ENCODE measurements at regions not wholly inside any gene's neighbourhood (a gene's known extent, or its start where the extent isn't known, plus 50 kb on each side); places are given as distances from the start of the nearest gene placed in this dataset.

DNA sequence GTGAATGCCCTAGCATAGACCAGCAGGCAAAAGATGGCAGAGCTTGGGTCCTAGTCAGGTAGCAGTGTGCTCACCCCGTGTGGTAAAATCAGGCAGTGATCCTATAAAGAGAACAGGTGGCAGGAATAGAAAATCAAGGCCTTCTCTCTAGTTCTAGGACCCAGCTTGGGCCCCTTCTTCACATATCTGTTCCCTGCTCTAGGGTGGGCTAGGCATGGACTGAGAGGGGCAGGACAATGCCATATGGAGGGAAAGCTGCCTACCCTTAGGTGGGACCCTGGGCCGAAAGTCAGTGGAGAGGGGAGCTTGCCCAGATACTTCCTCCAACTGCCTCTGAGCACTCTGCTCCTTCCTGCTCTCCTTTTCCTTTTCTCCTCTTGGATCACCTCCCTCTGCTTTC is 117.4 kb upstream of the NALF2 start:
- Histone ChIP-seq H3K9ac (ENCODE audit: low read length) (no peak overlapping the region), H2AFZ (ENCODE audit: low read depth, low read length) (no peak overlapping the region), H3K4me3 (ENCODE audit: low read length) (no peak overlapping the region), H3K9me2 (ENCODE audit: insufficient read depth, low read length) (no peaks in the 10 kb centered on the region), H3F3A (ENCODE audit: insufficient read depth, low read length, poor library complexity, severe bottlenecking) (no peaks in the 10 kb centered on the region), H3K27me3 (ENCODE audit: insufficient read depth, low read depth, low read length) (no peaks in the 10 kb centered on the region), H3K27ac (ENCODE audit: low read length) (no peak overlapping the region), H3K9me3 (ENCODE audit: low read length) (no peaks in the 10 kb centered on the region), H3K36me3 (ENCODE audit: insufficient read depth, low read length) (no peaks in the 10 kb centered on the region), H3K79me2 (replicated peaks; ENCODE audit: insufficient read depth, low read length) (no peaks in the 10 kb centered on the region), H3K4me2 (ENCODE audit: low read length) (no peak overlapping the region), H4K20me1 (ENCODE audit: insufficient read depth) (no peaks in the 10 kb centered on the region)
- no peak for TF ChIP-seq SMC3 (conservative IDR thresholded peaks at IDR 0.05; ENCODE audit: poor library complexity)
- no peak for TF ChIP-seq EZH2 (IDR thresholded peaks at IDR 0.05; ENCODE audit: borderline replicate concordance, insufficient read depth, low read length, poor library complexity, severe bottlenecking)
- no peak for TF ChIP-seq RAD21 (conservative IDR thresholded peaks at IDR 0.05)
- TF ChIP-seq EP300 (conservative IDR thresholded peaks at IDR 0.05; ENCODE audit: poor library complexity, severe bottlenecking), result no peak
- TF ChIP-seq TAF1 (IDR thresholded peaks at IDR 0.05; ENCODE audit: low read depth), result no peak
- no peak for TF ChIP-seq POLR2AphosphoS5 (IDR thresholded peaks at IDR 0.05)
- TF ChIP-seq, protein P1, sequence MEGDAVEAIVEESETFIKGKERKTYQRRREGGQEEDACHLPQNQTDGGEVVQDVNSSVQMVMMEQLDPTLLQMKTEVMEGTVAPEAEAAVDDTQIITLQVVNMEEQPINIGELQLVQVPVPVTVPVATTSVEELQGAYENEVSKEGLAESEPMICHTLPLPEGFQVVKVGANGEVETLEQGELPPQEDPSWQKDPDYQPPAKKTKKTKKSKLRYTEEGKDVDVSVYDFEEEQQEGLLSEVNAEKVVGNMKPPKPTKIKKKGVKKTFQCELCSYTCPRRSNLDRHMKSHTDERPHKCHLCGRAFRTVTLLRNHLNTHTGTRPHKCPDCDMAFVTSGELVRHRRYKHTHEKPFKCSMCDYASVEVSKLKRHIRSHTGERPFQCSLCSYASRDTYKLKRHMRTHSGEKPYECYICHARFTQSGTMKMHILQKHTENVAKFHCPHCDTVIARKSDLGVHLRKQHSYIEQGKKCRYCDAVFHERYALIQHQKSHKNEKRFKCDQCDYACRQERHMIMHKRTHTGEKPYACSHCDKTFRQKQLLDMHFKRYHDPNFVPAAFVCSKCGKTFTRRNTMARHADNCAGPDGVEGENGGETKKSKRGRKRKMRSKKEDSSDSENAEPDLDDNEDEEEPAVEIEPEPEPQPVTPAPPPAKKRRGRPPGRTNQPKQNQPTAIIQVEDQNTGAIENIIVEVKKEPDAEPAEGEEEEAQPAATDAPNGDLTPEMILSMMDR (IDR thresholded peaks at IDR 0.05; ENCODE audit: poor library complexity, severe bottlenecking), result no peak
- TF ChIP-seq MXI1 (conservative IDR thresholded peaks at IDR 0.05; ENCODE audit: poor library complexity, severe bottlenecking), result no peak
- TF ChIP-seq, protein P2, sequence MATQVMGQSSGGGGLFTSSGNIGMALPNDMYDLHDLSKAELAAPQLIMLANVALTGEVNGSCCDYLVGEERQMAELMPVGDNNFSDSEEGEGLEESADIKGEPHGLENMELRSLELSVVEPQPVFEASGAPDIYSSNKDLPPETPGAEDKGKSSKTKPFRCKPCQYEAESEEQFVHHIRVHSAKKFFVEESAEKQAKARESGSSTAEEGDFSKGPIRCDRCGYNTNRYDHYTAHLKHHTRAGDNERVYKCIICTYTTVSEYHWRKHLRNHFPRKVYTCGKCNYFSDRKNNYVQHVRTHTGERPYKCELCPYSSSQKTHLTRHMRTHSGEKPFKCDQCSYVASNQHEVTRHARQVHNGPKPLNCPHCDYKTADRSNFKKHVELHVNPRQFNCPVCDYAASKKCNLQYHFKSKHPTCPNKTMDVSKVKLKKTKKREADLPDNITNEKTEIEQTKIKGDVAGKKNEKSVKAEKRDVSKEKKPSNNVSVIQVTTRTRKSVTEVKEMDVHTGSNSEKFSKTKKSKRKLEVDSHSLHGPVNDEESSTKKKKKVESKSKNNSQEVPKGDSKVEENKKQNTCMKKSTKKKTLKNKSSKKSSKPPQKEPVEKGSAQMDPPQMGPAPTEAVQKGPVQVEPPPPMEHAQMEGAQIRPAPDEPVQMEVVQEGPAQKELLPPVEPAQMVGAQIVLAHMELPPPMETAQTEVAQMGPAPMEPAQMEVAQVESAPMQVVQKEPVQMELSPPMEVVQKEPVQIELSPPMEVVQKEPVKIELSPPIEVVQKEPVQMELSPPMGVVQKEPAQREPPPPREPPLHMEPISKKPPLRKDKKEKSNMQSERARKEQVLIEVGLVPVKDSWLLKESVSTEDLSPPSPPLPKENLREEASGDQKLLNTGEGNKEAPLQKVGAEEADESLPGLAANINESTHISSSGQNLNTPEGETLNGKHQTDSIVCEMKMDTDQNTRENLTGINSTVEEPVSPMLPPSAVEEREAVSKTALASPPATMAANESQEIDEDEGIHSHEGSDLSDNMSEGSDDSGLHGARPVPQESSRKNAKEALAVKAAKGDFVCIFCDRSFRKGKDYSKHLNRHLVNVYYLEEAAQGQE (IDR thresholded peaks at IDR 0.05; ENCODE audit: borderline replicate concordance), result no peak

DNA sequence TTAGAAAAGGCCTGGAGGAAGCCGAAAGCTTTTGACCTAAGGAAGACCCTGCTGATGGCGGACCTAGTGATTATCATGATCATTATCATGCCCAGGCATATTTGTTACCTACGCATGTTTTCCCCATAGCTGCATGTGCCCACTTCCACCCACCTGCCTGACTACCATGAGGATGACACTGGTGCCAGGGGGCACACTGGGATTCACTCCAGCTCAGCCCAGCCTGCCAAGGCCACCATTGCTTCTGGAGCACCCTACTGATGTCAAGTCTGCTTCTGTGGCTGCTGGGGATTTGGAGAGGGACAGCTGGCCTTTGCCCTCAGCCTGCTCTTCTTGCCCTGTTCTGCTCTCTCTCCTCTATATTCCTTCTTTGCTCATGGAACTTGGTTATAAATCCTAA is 124.7 kb upstream of the NALF2 start:
- TF ChIP-seq TAF1 (IDR thresholded peaks at IDR 0.05; ENCODE audit: low read depth) (no peak), MXI1 (conservative IDR thresholded peaks at IDR 0.05; ENCODE audit: poor library complexity, severe bottlenecking) (no peak), SMC3 (conservative IDR thresholded peaks at IDR 0.05; ENCODE audit: poor library complexity) (no peak), POLR2AphosphoS5 (IDR thresholded peaks at IDR 0.05) (no peak), EP300 (conservative IDR thresholded peaks at IDR 0.05; ENCODE audit: poor library complexity, severe bottlenecking) (no peak), EZH2 (IDR thresholded peaks at IDR 0.05; ENCODE audit: borderline replicate concordance, insufficient read depth, low read length, poor library complexity, severe bottlenecking) (no peak), RAD21 (conservative IDR thresholded peaks at IDR 0.05) (no peak)
- TF ChIP-seq, protein P1 (IDR thresholded peaks at IDR 0.05; ENCODE audit: poor library complexity, severe bottlenecking), result no peak
- TF ChIP-seq, protein P2 (IDR thresholded peaks at IDR 0.05; ENCODE audit: borderline replicate concordance), result no peak
- Histone ChIP-seq H3K9me2 (ENCODE audit: insufficient read depth, low read length) (no peaks in the 10 kb centered on the region), H3K9ac (ENCODE audit: low read length) (no peak overlapping the region), H3F3A (ENCODE audit: insufficient read depth, low read length, poor library complexity, severe bottlenecking) (no peaks in the 10 kb centered on the region), H2AFZ (ENCODE audit: low read depth, low read length) (no peak overlapping the region), H3K79me2 (replicated peaks; ENCODE audit: insufficient read depth, low read length) (no peaks in the 10 kb centered on the region), H3K9me3 (ENCODE audit: low read length) (no peaks in the 10 kb centered on the region), H3K27ac (ENCODE audit: low read length) (no peak overlapping the region), H3K4me3 (ENCODE audit: low read length) (no peak overlapping the region), H3K36me3 (ENCODE audit: insufficient read depth, low read length) (no peaks in the 10 kb centered on the region), H3K27me3 (ENCODE audit: insufficient read depth, low read depth, low read length) (no peaks in the 10 kb centered on the region), H4K20me1 (ENCODE audit: insufficient read depth) (no peaks in the 10 kb centered on the region), H3K4me2 (ENCODE audit: low read length) (no peak overlapping the region)
